ENCODE measurements at regions not wholly inside any gene's neighbourhood (a gene's known extent, or its start where the extent isn't known, plus 50 kb on each side); places are given as distances from the start of the nearest gene placed in this dataset.
A peak's percentile ranks its signal among the peaks of the same experiment; 100 is the strongest.

GRCh38 chr21:14753466-14754258 is 207.5 kb upstream of the SAMSN1 start (continued):
- TF ChIP-seq FOXM1 (IDR thresholded peaks at IDR 0.05; ENCODE audit: low read depth) (peak; percentile 97), FOXM1 (CRISPR knock-in tag; IDR thresholded peaks at IDR 0.05; ENCODE audit: low read depth) (no peak), HNRNPL (IDR thresholded peaks at IDR 0.05; ENCODE audit: low read depth, low read length) (0 out of 2 replicates have a peak, but pooled peaks have one; percentile 53), RB1 (IDR thresholded peaks at IDR 0.05; ENCODE audit: low read depth) (no peak), HMG20B (CRISPR knock-in tag; IDR thresholded peaks at IDR 0.05) (no peak), ZNF589 (CRISPR knock-in tag; IDR thresholded peaks at IDR 0.05; ENCODE audit: low read depth) (peak; percentile 92), CUX1 (CRISPR knock-in tag; IDR thresholded peaks at IDR 0.05) (peak; percentile 85), OTX1 (CRISPR knock-in tag; IDR thresholded peaks at IDR 0.05) (no peak), ESRRA (IDR thresholded peaks at IDR 0.05; ENCODE audit: borderline replicate concordance, low read depth) (peak; percentile 72; the same call in 1 of the 2 replicates), FOXK1 (CRISPR knock-in tag; IDR thresholded peaks at IDR 0.05; ENCODE audit: borderline replicate concordance) (no peak), C11orf30 (IDR thresholded peaks at IDR 0.05; ENCODE audit: low read depth) (0 out of 2 replicates have a peak, but pooled peaks have one; percentile 7), NELFE (IDR thresholded peaks at IDR 0.05; ENCODE audit: insufficient read depth, insufficient read length) (no peak), ZNF134 (CRISPR knock-in tag; conservative IDR thresholded peaks at IDR 0.05) (0 out of 2 replicates have a peak, but pooled peaks have one; percentile 27), ZEB2 (IDR thresholded peaks at IDR 0.05) (peak; percentile 98), ZNF76 (CRISPR knock-in tag; IDR thresholded peaks at IDR 0.05; ENCODE audit: borderline replicate concordance) (0 out of 2 replicates have a peak, but pooled peaks have one; percentile 62), CBX1 (IDR thresholded peaks at IDR 0.05; ENCODE audit: low read depth) (0 out of 2 replicates have a peak, but pooled peaks have one; percentile 33), CCNT2 (IDR thresholded peaks at IDR 0.05; ENCODE audit: borderline replicate concordance, extremely low read depth, insufficient read length, low read depth, low read length) (peak; percentile 99), HDGF (IDR thresholded peaks at IDR 0.05) (no peak), NFATC3 (IDR thresholded peaks at IDR 0.05) (peak; percentile 24; the same call in 1 of the 2 replicates), RAD51 (IDR thresholded peaks at IDR 0.05; ENCODE audit: borderline replicate concordance, low read depth) (no peak; the same call in 1 of the 2 replicates)
- TF ChIP-seq, protein P1, sequence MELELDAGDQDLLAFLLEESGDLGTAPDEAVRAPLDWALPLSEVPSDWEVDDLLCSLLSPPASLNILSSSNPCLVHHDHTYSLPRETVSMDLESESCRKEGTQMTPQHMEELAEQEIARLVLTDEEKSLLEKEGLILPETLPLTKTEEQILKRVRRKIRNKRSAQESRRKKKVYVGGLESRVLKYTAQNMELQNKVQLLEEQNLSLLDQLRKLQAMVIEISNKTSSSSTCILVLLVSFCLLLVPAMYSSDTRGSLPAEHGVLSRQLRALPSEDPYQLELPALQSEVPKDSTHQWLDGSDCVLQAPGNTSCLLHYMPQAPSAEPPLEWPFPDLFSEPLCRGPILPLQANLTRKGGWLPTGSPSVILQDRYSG (tag; conservative IDR thresholded peaks at IDR 0.05; ENCODE audit: low read depth) = 0 out of 2 replicates have a peak, but pooled peaks have one; percentile 17
- TF ChIP-seq, protein P2, sequence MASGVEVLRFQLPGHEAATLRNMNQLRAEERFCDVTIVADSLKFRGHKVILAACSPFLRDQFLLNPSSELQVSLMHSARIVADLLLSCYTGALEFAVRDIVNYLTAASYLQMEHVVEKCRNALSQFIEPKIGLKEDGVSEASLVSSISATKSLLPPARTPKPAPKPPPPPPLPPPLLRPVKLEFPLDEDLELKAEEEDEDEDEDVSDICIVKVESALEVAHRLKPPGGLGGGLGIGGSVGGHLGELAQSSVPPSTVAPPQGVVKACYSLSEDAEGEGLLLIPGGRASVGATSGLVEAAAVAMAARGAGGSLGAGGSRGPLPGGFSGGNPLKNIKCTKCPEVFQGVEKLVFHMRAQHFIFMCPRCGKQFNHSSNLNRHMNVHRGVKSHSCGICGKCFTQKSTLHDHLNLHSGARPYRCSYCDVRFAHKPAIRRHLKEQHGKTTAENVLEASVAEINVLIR (CRISPR knock-in tag; IDR thresholded peaks at IDR 0.05) = peak; percentile 50; the same call in 1 of the 2 replicates

Measured in K562 (cell line).